AML-193 (cell line): ENCODE measurements at regions not wholly inside any gene's neighbourhood (a gene's known extent, or its start where the extent isn't known, plus 50 kb on each side); places are given as distances from the start of the nearest gene placed in this dataset.
"Not testable (repeated sequence)": the region's sequence is repeated elsewhere in the genome, so short reads cannot be mapped to it uniquely, and the experiment has no call there.

ENCODE experiments used
- DNase-seq, 2 experiments: peaks; one replicate each; lab custom pipeline; 2025; lab: John Stamatoyannopoulos, UW

DNA sequence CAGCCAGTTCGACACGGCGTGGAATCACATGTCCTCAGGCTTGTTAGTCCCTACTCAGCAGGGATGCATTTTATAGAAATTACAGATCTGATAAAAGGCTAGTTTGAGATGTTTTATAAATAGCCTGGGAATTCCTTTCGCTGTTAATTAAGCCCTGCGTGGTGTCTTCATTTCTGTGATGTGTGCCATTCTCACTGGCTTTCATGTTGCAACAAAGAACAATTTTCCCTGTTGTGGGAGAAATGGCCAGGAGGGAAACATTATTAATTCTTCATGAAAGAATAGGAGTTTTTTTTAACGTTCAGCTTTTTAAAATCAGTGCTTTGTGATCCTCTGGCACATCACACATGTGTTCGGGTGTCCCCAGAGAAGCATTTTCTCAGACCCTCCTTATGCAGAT lies 427.3 kb upstream of the FRG1 start:
- no peak for DNase-seq

DNA sequence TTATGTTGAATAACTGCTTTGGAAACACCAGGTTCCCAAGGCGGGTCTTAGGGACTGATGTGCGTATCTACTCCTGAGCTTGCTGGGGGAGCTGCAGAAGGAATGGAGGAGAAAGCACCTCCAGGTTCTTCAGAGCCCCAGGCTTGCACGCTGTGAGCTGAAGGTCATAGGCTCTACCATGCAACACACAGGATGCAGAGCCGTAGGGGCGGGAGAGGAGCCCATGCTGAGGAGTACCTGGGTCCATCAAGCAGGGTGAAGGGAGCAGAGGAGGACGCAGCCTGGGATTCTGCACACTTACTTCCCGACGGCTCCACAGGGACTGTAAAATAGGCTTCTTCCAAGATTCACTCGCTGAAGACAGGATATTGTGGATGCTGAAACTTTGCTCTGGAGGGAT lies 426.5 kb upstream of the FRG1 start:
- DNase-seq: no peak

DNA sequence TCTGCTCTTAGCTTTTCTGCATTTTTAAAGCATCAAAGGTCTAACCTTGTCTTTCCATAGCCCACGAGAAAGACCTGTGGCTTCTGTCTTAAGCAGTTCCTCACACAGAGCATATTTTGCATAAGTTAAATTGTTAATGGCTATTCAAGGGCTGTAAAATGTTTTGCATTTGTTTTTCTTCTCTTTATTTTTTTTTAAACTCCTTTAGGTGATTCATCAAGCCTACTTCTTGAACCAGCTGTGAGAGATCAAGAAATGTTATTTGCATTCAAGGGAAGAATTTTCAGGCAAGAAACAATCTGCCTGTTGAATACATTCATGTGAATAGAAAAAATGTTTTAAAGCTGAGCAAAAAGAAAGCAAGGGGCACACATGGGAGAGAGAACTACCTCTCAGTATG lies 423.8 kb upstream of the FRG1 start:
- DNase-seq: no peak

DNA sequence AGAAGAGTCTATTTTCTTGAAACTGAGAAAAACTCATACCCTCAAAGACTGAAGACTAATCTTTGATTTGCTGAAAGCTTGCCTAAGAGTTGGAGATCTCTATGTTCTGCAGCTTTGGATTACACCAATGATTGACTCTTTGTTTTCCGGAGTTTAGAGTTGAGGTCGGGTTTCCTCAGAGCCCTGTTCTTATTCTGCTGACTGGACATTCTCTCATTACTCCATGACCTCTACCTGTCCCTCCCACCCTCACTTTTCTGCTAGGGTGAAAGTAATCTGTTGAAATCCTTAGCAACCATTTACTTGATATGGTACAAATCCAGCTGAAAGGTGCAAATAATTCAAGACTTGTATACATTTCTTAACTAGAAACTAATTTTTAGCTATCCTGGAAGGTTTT lies 421.5 kb upstream of the FRG1 start:
- DNase-seq: no peak

DNA sequence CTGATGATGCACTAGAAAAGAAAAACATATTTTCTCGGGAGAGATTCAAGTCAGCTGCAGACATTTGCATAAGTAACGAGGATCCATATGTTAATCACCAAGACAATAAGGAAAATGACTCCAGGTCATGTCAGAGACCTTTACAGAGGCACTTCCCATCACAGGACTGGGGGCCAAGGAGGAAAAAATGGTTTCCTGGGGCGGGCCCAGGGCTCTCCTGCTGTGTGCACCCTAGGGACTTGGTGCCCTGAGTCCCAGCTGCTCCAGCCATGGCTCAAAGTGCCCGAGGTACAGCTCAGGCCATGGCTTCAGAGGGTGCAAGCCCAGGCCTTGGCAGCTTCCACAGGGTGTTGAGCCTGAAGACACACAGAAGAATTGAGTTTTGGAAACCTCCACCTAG lies 415.4 kb upstream of the FRG1 start:
- no peak for DNase-seq

DNA sequence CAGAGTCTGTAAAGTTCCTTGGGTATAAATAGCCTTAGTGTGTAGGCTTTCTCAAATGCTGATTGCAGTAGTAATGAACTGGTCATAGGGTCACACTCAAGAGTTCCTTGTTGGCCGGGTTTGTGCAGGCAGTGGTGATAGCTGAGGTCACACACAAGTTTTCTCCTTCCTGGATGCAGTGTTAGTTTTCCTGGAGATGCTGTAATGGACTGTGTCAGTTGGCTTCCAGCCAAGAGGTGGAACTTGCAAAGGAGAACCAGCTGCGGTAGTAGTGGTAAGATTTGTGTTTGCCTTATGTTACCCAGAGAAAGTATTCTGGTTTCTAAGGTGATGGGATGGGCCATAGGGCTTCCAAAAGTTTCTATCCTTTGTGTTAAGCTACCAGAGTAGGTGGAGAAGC lies 409.8 kb upstream of the FRG1 start:
- no peak for DNase-seq

DNA sequence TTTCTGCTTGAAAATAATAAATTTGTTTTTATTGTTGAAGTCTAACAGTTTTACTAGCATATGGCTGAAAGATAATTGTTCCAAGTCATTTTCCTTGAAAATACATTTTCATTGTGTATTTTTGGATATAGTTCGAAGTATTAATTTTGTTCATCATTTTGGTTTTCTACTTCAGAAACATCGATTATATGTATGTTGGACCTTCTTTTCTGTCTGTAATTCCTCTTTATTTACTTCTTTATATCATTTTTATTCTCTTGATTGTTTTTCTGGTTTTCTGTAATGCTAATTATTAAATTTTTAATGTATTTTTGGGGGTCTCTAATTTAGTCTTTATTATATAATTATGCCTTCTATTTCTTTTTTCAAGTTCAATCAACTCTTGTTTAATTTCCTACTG lies 407.1 kb upstream of the FRG1 start:
- DNase-seq: no peak

DNA sequence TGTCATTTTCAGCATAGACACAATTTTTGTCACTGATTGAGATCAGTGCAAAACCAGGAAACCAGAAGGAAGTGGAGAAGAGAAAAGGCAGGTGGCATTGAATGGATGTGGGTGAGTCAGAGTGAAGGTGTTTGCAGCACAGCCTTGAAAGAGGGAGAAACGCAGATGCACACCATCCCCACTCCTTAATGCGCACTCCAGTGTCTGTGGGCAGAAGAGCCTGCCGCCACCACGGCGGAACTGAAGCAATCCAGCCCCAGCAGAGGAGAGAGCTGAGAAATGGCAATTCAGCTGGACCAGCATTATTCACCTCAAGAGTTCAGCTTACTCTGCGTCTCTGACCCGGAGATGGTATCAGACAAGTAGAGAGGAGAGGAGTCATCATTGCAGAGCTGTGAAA lies 393.1 kb upstream of the FRG1 start:
- DNase-seq: no peak

DNA sequence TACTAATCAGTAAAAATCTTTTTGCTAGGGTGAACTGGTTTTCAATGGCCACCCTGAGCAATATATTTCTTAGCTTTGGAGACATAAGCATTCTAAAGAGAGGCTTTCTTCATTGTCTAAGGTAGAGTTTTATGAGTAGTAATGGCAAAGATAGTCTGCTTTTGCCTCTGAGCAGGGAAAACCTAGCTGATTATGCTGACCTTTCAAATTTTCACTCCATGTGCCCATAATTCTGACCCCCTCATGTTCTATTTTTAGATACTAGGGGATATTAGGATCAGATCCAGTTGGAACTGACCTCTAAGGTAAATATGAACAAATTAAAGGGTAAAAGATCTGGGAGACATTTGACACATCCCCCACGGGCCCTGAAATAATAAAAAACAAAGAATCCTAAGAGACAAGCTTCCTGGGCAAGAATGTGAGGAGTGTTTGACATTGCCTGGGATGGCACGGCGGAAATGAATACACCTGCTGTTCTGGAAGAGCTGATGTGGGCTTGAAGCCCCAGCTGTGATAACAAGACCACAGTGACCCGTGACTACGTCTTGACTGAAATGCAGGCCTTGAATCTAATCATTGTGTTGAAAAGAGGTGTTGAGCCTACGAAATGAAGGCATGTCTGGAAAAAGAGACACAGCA lies 392.1 kb upstream of the FRG1 start:
- DNase-seq: no peak

DNA sequence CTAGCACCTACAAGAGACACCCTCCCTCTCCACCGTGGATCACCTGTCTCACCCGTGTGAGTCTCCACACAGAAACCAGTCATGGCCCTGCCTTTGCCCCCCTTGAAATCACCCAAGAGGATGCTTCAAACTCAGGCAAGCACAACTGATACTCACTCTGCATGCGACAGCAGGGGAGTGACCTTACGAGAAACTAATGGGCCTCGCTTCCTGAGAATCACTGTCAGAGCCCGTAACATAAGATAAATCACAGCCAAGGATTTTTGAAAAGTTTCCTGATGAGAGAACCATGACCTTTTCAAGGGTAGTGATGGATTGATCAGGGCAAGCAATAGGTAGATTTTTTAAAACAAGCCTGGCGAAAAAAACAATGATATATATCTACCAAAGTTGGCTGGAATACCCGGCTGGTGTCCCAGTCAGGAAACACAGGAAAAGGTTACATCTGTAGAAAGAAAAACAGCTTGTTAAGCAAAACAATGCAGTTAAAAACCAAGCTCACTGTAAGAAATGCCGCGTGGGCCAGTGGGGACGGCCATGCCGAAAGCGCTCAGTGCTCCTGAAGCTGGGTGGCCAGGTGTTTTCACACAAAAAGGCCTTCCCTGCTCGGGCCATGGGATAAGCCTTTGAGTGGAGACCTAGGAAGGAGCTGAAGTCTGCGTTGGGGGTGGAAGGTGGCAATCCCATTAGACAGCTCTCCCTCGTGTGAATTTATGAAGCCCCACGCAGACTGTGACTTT lies 388.6 kb upstream of the FRG1 start:
- DNase-seq: not testable (repeated sequence)

DNA sequence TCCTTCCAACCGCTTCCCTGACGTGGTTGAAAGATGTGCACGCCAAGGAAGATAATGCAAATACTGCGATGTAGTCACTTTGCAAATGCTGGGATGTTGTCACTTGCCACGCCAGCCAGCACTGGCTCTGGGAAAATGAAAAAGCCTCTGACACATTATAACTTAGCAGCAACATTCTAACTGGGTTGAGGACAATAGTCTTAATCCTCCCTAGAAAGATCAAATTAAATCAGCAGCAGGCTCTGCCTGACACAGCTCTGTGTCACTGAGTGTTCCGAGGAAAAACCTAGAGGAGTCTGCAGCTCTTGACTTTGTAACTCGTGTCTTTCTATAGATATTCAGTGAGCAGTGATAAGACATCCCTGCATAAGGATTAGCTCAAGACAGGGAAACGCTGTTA lies 380.1 kb upstream of the FRG1 start:
- DNase-seq: not testable (repeated sequence)

DNA sequence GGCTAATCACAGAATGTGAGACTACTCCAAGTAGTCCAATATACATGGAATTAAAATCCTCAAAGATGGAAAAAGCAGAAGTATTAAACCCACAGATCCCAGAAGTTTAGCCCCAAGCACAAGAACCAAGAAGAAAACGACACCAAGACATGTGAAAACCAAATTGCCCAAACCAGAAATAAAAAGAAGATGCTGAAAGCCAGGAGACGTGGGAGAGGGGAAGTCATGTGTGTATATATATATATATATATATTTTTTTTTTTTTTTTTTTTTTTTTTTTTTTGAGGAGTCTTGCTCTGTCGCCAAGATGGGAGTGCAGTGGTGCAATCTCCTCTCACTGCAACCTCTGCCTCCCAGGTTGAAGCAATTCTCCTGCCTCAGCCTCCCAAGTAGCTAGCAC lies 376.9 kb upstream of the FRG1 start:
- DNase-seq: not testable (repeated sequence)

DNA sequence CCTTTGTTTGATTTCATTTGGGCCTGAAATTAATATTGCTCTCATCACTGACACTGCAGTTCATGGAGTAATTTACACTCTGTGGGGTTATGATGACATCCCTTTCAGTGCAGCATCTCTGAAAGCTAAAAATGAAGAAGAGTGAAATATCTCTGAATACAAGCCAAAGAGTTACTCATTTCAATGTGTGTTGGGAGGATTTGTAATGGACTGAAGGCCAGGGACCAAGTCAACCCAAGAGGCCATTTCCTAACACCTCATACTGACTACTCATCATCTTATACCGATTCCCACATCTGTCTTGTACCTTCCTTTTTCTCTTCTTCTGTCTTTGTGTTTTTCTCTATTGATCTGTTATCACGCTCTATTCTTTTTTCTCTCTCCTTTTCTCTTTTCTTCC lies 374.4 kb upstream of the FRG1 start:
- not testable (repeated sequence) for DNase-seq

DNA sequence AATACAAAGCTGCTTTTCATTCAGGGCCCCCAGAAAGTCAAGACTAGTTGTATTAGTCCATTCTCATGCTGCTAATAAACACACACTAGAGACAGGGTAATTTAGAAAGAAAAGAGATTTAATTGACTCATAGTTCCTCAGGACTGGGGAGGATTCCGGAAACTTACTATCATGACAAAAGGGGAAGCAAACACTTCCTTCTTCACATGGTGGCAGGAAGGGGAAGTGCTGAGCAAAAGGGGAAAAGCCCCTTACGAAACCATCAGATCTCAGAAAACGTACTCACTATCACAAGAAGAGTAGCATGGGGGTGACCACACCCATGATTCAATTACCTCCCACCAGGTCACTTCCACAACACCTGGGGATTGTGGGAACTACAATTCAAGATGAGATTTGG lies 373.8 kb upstream of the FRG1 start:
- peak; percentile 7 to 12 for DNase-seq

DNA sequence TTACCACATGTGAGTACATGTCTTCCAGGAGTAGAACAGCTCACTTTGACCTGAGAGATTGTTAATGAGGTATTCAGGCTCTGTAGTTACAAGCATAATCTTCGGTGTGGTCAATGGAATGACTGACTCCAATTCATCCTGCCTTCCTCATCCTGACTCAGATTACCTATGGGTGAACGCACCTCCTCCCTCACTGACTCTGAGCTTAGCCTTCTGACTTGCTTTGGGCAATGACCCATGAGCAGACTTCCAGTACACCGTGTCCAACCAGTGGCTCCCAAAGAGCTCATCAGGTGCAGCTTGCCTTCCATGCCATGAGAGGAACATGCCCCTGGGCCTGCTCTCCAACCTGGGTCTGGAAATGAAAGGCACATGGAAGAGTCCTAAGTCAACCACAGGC lies 361.0 kb upstream of the FRG1 start:
- DNase-seq: not testable (repeated sequence)

DNA sequence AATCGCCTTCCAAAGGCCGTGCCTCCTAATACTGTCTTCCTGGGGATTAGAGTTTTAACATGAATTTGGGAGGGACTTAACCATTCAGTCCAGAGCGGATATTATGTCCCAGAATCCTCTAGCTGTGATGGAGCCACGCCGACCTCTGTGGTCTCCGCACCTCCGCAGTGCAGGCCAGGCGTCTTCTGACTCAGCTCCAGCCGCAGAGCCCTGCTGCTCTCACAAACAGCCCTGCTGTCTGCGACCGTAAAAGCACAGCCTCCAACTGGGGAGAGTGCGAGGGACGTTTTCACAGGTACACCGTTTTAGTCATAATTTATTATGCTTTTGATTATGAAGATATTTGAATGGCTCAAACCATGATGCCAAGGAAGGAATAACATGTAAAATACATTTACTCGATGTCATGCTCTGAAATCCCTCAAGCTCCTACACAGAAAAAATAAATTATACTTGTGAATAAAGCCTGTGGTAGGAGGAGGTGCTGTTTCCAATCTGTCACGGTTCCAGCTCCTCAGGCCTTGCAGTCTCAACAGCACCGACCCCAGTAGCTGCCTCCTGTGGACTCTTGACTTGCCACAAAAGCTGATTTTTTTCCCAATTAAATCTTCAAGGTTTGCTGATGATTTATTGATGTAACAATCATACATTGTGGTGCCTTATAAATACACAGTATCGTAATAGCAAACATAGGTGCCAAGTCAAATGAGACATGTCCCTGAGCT lies 353.6 kb upstream of the FRG1 start:
- DNase-seq: not testable (repeated sequence)

DNA sequence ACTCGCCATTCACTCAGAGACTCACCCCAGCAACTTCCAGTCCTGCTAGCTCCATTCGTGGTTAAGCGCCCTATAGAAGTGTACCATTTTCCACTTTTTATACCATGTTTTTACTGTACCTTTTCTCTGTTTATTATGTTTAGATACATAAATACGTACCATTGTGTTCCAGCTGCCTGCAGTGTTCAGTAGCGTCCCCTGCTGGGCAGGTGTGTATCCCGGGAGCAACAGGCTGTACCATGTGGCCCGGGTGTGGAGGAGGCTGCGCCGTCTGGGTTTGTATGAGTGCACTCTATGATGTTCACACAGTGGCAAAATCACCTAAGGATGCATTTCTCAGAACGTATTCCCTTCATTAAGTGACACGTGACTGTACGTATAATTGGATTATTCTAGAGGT lies 351.5 kb upstream of the FRG1 start:
- not testable (repeated sequence) for DNase-seq

DNA sequence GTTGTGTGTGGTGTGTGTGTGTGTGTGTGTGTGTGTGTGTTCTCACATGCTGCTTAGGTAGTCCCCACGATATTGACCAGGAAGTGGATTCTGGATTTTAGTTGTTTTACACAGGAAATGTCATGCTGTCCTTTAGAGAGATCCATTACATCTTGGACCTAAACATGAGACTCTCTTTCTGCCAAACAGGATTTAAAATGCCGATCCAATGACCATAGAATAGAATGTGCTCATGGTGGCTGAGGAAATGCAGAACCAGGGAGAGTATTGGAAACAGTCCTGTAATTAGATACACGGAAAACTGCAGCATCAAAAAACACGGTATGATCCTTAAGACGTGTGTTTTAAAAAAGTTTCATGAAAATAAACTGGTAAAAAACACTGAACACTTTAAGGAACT lies 347.8 kb upstream of the FRG1 start:
- no peak for DNase-seq

DNA sequence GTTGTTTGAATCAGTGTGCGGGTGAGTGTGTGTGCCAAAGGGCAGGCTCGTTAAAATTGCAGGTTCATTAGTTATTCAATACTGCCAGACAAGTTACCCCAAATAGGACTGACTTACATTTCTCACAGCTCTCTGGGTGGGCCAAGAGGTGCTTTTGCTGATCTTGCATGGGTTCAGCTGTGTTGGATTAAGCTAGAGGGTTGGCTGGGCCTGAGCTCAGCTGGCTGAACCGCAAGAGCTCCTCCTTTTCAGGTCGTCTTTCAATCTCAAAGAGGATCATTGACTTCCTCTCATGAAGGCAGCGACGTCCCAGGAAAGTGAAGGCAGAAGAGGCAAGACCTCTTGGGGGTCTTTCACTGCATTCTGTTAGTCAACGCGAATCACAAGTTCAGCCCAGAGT lies 343.3 kb upstream of the FRG1 start:
- DNase-seq: no peak

DNA sequence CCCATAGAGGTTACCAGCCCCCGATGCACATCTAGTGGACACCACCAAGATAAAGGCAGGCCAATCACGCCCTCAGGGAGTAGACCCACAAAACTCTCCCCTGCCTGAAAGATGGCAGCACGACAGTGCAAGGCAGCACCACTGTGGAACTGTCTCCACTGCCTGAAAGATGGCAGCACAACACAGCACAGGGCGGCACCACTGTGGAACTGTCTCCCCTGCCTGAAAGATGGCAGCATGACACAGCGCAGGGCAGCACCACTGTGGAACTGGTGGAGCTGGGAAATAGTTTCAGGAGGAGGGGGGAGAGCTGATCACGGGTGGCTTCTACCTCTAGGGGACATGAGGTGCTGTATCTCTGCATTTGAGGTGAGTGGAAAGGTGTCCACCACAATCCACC lies 340.4 kb upstream of the FRG1 start:
- DNase-seq: no peak

DNA sequence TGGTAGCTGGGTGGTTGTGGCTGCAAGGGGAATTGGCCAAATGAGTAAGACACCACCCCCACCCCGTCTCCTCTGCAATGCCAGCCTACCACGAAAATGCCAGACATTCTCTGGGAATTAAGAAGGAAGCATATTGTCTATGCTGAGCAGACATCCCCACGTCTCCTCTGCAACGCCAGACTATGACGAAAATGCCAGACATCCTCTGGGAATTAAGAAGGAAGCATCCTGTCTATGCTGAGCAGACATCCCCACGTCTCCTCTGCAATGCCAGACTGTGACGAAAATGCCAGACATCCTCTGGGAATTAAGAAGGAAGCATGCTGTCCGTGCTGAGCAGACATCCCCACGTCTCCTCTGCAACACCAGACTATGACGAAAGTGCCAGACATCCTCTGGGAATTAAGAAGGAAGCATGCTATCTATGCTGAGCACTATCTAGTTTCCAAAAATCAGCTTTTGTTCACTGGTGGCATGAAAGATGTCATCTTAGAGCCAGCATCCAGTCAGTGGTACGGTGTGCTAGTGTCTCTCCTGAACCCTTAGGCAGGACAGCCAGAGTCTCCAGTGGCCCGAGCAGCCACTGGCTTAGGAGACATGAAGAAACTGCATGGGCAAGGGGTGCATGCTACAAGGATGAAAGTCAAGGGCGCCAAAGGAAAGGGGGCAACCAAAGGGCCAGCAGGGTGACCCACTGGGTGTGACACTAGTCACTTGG lies 339.8 kb upstream of the FRG1 start:
- no peak for DNase-seq

DNA sequence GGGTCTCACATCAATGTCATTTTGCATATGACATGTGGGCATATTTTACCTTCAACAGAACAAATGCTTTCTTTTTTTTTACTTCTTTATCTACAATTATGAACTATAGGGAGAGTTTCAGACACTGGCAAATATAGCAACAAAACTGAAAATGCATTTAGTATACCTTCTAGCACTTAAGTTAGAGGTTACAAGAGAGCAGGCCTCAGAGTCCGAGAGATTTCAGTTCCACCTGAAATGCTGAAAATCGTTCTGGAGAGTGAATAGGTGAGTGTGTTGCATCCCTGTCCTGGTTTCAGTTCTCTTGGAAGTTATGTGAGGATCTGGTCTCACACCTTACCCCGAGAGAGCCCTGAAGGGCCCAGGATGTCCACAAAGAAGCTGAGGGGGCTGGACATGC lies 337.8 kb upstream of the FRG1 start:
- not testable (repeated sequence) for DNase-seq

DNA sequence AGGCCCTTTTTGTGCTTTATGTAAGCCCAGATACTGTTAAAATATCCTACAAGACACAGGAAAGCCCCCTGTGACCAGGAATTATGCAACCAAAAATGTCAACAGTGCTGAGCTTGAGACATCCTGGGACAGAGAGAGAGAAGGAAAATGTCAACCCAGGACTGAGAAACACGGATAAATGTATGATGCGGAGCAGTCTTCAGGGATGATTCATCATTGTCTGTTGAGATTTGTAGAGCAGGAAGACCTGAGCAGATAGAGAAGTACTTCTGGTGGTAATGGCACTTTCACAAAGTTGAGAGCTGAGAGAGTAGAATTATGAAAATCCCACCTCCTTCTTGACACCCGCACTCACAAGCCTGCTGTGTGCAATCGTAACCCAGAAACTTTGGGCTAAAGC lies 330.1 kb upstream of the FRG1 start:
- DNase-seq: not testable (repeated sequence)
